Nephron progenitor cell (in vitro differentiated cells): ENCODE measurements at regions not wholly inside any gene's neighbourhood (a gene's known extent, or its start where the extent isn't known, plus 50 kb on each side); places are given as distances from the start of the nearest gene placed in this dataset.

Source experiments
- DNase-seq: peaks from one replicate; pipeline ENCODE4 v3.0.0; 2021
- H3K27ac Mint-ChIP-seq: 2 replicates; pipeline ENCODE4 v1.8.0; 2021; ENCODE audit warnings: mild to moderate bottlenecking, moderate library complexity, mixed read lengths
- H3K27me3 Mint-ChIP-seq: 2 replicates; pipeline ENCODE4 v1.8.0; 2021; ENCODE audit warnings: mild to moderate bottlenecking, low read depth, mixed read lengths; ENCODE audit not compliant: poor library complexity
- H3K36me3 Mint-ChIP-seq: 2 replicates; pipeline ENCODE4 v1.8.0; 2021; ENCODE audit warnings: low read depth, mixed read lengths
- H3K4me1 Mint-ChIP-seq: 2 replicates; pipeline ENCODE4 v1.8.0; 2021; ENCODE audit warnings: mixed read lengths
- H3K4me3 Mint-ChIP-seq: 2 replicates; pipeline ENCODE4 v1.8.0; 2021; ENCODE audit warnings: mild to moderate bottlenecking, moderate library complexity, mixed read lengths
- H3K9me3 Mint-ChIP-seq: 2 replicates; pipeline ENCODE4 v1.8.0; 2021; ENCODE audit warnings: mild to moderate bottlenecking, moderate library complexity, mixed read lengths
- TF ChIP-seq, protein P1 (sequence below): fragments of 200-600 bp; sonication (generic); IDR thresholded peaks from 2 replicates; pipeline ENCODE4 v1.5.0; 2021; ENCODE audit warnings: antibody characterized with exemption

DNA sequence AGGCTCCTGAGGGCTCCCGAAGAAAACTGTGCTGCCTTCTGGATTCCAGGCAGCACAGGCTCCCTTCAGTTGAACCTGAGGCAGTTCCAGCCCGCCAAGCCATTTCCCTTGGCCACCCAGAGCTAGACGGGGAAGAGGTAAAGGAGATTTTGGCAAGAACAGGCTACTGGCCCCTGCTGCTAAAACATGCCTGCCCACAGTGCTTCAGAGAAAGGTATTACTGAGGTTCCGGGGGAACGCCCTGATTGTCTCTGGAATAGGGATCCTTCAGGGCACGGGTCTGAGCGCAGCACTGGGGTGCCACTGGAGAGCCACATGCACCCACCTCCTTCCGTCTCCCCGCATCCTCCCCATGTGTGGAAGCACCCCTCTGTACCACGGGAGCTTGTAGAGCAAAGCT lies 247.4 kb downstream of the BAMBI start:
- Mint-ChIP-seq H3K4me3 (peak overlapping the region; percentile 10), H3K27me3 (peaks cover 3% of the 10 kb centered on the region), H3K9me3 (no peaks in the 10 kb centered on the region), H3K27ac (no peak overlapping the region), H3K4me1 (peaks cover 32% of the 10 kb centered on the region), H3K36me3 (no peaks in the 10 kb centered on the region)
- DNase-seq, result no peak
- TF ChIP-seq, protein P1, sequence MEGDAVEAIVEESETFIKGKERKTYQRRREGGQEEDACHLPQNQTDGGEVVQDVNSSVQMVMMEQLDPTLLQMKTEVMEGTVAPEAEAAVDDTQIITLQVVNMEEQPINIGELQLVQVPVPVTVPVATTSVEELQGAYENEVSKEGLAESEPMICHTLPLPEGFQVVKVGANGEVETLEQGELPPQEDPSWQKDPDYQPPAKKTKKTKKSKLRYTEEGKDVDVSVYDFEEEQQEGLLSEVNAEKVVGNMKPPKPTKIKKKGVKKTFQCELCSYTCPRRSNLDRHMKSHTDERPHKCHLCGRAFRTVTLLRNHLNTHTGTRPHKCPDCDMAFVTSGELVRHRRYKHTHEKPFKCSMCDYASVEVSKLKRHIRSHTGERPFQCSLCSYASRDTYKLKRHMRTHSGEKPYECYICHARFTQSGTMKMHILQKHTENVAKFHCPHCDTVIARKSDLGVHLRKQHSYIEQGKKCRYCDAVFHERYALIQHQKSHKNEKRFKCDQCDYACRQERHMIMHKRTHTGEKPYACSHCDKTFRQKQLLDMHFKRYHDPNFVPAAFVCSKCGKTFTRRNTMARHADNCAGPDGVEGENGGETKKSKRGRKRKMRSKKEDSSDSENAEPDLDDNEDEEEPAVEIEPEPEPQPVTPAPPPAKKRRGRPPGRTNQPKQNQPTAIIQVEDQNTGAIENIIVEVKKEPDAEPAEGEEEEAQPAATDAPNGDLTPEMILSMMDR, result no peak

DNA sequence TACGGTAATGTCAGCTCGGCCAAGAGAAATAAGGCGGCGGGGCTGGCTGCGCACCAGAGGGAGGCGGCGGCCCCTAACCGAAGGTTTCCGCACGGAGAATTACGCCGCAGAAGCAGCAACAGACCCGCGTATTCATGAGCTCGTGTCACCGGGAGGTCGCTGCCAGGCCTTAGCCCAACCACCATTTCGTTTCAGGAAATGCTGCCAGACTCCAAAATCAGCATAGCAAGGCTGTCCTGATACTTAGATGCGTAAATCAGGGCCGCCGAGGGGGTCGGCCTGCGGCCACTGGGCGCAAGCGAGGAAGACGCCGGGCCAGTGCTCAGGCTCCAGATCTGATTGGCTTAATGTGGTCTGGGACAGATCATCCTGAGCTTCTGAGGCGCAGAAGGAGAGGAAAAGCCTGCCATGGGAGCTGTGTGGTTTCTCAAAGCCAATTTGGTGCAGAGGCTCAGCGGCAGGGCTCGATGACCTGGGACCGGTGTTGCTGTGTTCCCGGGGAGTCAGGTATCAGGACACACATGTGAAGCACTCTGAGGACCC lies 247.9 kb downstream of the BAMBI start:
- Mint-ChIP-seq H3K27me3 (peaks cover 3% of the 10 kb centered on the region), H3K4me3 (peak overlapping the region; percentile 10), H3K9me3 (peaks cover 5% of the 10 kb centered on the region), H3K27ac (peak overlapping the region; percentile 51), H3K4me1 (peaks cover 32% of the 10 kb centered on the region), H3K36me3 (peaks cover 2% of the 10 kb centered on the region)
- TF ChIP-seq, protein P1, result no peak
- peak; percentile 26 for DNase-seq

DNA sequence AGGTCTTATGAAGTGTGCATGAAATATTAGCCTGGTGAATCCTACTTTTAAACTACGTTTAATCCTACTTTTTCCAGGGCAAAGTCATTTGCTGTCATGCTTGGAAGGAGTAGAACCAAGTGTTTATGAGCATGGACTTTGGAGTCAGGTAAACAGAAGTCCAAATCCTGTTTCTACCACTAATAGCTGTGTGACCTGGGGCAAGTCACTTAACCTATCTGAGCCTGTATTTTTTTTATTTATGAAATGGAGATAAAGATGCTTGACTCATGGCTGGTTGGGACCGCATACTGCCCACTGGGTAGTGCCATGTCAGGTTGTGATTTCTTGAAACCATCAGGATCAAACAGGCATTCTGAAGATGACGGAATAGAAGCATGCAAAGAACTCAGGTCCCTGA lies 249.6 kb downstream of the BAMBI start:
- no peak overlapping the region for H3K4me3 Mint-ChIP-seq
- H3K27me3 Mint-ChIP-seq, result peaks cover 3% of the 10 kb centered on the region
- peaks cover 32% of the 10 kb centered on the region for H3K4me1 Mint-ChIP-seq
- TF ChIP-seq, protein P1, result no peak
- no peak for DNase-seq
- H3K9me3 Mint-ChIP-seq, result peaks cover 19% of the 10 kb centered on the region
- no peak overlapping the region for H3K27ac Mint-ChIP-seq
- H3K36me3 Mint-ChIP-seq, result peaks cover 6% of the 10 kb centered on the region

DNA sequence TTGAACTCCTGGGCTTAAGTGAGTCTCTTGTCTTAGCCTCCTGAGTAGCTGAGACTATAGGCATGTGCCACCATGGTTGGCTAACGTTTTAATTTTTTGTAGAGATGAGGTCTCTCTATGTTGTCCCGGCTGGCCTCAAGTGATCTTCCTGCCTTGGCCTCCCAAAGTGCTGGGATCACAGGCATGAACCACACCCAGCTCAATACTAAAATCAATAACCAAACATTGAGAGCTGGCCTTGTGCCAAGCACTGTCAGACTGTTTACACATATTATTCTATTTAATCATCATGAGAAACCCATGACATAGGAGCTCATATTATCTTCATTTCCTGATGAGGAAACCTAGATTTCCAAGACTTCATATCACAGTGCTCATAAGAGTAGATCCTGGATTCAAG lies 251.2 kb downstream of the BAMBI start:
- Mint-ChIP-seq H3K4me3 (no peak overlapping the region), H3K36me3 (peaks cover 7% of the 10 kb centered on the region), H3K27me3 (peaks cover 7% of the 10 kb centered on the region), H3K4me1 (peaks cover 32% of the 10 kb centered on the region), H3K9me3 (peaks cover 29% of the 10 kb centered on the region), H3K27ac (no peak overlapping the region)
- no peak for DNase-seq
- TF ChIP-seq, protein P1, result no peak

DNA sequence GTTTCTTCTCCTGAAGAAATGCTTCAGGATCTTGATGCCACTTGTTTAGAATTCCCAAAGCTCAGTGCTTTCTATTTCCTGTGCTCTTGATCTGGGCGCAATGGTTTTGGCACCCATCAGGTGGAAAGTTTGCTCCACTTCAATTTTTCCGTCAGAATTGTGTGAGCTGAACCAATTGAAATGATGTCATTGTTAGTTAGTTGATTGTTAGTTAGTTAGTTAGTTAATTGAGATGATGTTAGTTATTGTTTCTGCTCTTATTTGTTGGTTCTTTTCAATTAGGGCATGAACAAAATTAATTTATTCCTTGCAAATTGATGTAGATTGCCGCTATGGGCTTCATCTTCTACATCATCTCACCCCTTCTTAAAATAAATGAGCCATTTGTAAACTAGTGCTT lies 252.6 kb downstream of the BAMBI start:
- H3K36me3 Mint-ChIP-seq, result peaks cover 10% of the 10 kb centered on the region
- TF ChIP-seq, protein P1, result no peak
- DNase-seq, result no peak
- H3K27me3 Mint-ChIP-seq, result peaks cover 9% of the 10 kb centered on the region
- H3K4me1 Mint-ChIP-seq, result peaks cover 26% of the 10 kb centered on the region
- no peak overlapping the region for H3K4me3 Mint-ChIP-seq
- peaks cover 42% of the 10 kb centered on the region for H3K9me3 Mint-ChIP-seq
- H3K27ac Mint-ChIP-seq, result no peak overlapping the region
